GM12875 (cell line): ENCODE measurements at regions not wholly inside any gene's neighbourhood (a gene's known extent, or its start where the extent isn't known, plus 50 kb on each side); places are given as distances from the start of the nearest gene placed in this dataset.
"Not testable (repeated sequence)": the region's sequence is repeated elsewhere in the genome, so short reads cannot be mapped to it uniquely, and the experiment has no call there.

Experiments used
- H3K4me3 ChIP-seq: one replicate; pipeline ENCODE4 v1.5.1; 2011; ENCODE audit warnings: low read depth, low read length, control low read depth
- TF ChIP-seq, protein P1 (sequence below): IDR thresholded peaks from 2 replicates; pipeline ENCODE4 v1.5.1; 2011; ENCODE audit warnings: low read depth, mild to moderate bottlenecking, control low read depth, inconsistent platforms, low read length, moderate library complexity, borderline replicate concordance; ENCODE audit not compliant: insufficient read depth

DNA sequence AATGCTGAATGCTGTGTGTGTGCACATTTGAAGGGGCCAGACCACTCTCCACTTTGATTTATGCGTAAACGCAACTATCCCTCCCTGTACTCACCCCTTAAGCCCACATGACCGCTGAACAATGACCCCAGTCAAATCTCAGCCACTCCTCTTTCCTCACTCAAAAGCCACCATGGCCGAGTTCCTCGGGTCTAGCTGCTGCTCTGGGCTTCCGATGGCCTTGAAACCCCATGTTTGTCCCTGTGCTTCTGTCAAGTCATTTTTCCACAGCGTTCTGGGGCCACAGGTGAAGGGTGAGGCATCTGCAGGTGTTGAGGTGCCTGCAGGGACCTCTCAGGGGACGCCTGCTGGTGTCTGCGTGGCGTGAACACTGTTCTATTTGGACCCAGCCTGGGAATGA is 74.3 kb upstream of the TMEM18 start:
- H3K4me3 ChIP-seq = no peak overlapping the region
- TF ChIP-seq, protein P1, sequence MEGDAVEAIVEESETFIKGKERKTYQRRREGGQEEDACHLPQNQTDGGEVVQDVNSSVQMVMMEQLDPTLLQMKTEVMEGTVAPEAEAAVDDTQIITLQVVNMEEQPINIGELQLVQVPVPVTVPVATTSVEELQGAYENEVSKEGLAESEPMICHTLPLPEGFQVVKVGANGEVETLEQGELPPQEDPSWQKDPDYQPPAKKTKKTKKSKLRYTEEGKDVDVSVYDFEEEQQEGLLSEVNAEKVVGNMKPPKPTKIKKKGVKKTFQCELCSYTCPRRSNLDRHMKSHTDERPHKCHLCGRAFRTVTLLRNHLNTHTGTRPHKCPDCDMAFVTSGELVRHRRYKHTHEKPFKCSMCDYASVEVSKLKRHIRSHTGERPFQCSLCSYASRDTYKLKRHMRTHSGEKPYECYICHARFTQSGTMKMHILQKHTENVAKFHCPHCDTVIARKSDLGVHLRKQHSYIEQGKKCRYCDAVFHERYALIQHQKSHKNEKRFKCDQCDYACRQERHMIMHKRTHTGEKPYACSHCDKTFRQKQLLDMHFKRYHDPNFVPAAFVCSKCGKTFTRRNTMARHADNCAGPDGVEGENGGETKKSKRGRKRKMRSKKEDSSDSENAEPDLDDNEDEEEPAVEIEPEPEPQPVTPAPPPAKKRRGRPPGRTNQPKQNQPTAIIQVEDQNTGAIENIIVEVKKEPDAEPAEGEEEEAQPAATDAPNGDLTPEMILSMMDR = no peak

GRCh38 chr2:750628-751027 is 73.4 kb upstream of the TMEM18 start:
- TF ChIP-seq, protein P1 = no peak
- H3K4me3 ChIP-seq = no peak overlapping the region

DNA sequence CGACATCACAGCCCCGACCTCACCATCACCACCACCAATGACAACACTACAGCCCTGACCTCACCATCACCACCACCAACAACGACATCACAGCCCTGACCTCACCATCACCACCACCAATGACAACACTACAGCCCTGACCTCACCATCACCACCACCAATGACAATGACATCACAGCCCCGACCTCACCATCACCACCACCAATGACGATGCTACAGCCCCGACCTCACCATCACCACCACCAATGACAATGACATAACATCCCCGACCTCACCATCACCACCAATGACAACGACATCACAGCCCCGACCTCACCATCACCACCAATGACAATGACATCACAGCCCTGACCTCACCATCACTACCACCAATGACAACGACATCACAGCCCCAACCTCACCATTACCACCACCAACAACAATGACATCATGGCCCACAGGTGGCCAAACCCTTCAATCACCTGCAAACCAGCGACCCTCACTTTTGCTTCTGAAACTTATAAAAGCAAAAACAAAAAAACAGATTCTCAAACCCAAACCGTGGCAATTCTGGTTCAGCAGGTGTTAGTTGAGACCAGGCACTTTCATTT is 70.7 kb upstream of the TMEM18 start:
- TF ChIP-seq, protein P1 = no peak
- no peak overlapping the region for H3K4me3 ChIP-seq

DNA sequence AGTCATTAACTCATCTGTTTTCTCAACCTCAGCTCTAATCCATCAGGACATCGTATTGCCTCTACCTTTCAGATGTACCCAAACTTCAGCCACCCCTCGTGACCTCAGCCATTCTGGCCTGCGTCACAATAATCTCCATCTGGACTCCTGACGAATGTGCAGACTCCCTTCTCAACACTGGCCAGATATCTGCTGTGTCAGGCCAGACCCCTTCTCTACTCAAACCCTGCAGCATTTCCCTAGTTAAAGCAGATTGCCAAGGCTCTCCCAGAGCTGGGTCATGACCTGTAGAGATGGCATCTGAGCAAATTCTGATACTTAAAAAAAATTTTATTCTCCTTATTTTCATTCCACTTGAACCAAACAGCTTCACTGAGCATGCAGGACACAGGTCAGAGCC is 69.5 kb upstream of the TMEM18 start:
- no peak overlapping the region for H3K4me3 ChIP-seq
- TF ChIP-seq, protein P1 = no peak

- TF ChIP-seq, protein P1 = no peak
- H3K4me3 ChIP-seq = no peak overlapping the region
These were observed 66.9 kb upstream of the TMEM18 start for GRCh38 chr2:744088-744487.

DNA sequence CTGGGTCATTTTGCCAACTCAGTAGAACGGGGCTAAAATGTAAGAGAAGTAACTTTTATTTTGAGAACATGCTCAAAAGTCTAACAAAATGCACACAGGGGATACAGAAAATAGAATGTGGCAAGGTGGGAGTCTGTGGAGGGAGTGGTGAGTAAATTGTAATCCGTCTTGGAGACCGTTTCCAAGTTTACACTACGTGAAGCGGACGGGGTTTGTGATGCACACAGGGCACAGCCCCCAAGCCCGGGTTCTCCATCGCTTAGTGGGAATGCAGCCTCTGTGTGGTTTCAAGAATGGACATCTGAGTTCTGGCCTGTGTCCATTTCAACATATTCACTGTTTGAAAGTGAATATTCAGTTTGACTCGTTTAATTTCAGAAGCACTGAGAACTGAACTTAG is 65.0 kb upstream of the TMEM18 start:
- TF ChIP-seq, protein P1 = no peak
- no peak overlapping the region for H3K4me3 ChIP-seq

DNA sequence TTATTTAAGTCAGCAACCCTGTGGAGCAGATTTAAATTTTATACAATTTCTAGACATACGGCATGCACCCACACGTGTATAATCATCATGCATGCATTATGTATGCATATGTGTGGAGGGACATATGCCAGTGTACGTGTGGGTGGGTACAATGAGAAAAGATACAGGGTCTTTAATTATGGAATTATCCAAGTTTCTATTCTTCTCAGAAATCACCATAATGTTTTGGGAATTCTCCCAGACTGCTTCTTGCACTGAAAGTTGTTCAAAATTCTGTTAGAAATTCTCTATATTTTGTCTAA is 63.9 kb upstream of the TMEM18 start:
- TF ChIP-seq, protein P1 = no peak
- no peak overlapping the region for H3K4me3 ChIP-seq

- H3K4me3 ChIP-seq = not testable (repeated sequence)
These were observed 63.4 kb upstream of the TMEM18 start for GRCh38 chr2:740322-741194.

GRCh38 chr2:739864-740321 is 62.7 kb upstream of the TMEM18 start:
- not testable (repeated sequence) for H3K4me3 ChIP-seq
